NCI-H2029 treated with DMSO at 0.1 percent for 48 hours (cell line): ENCODE measurements at regions not wholly inside any gene's neighbourhood (a gene's known extent, or its start where the extent isn't known, plus 50 kb on each side); places are given as distances from the start of the nearest gene placed in this dataset.

Experiments used
- DNase-seq: peaks from one replicate; lab custom pipeline; 2025; lab: John Stamatoyannopoulos, UW

- no peak for DNase-seq
Observed at GRCh38 chr5:117713585-117714198, 1139.1 kb upstream of the SEMA6A start.

- DNase-seq: no peak
Observed at GRCh38 chr5:117701062-117701461, 1126.4 kb upstream of the SEMA6A start.

DNA sequence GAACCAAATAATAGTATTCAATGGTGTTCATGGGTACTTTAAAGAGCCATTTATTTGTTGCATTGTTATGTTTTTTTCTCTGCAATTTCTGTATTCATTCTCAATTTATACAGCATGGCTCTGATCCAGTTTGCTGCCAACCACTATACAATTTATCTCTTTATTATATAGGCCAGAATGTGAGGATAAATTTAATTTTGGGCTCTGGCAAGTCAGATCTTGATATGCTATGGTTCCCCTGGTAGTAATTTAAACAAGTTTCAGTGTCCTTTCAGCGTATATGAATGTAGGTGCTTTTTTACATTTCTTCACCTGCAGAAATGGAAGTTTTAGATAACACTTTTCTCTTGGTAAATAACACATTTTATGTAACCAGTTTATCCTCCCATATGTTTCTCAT is 1118.0 kb upstream of the SEMA6A start:
- DNase-seq: no peak

DNA sequence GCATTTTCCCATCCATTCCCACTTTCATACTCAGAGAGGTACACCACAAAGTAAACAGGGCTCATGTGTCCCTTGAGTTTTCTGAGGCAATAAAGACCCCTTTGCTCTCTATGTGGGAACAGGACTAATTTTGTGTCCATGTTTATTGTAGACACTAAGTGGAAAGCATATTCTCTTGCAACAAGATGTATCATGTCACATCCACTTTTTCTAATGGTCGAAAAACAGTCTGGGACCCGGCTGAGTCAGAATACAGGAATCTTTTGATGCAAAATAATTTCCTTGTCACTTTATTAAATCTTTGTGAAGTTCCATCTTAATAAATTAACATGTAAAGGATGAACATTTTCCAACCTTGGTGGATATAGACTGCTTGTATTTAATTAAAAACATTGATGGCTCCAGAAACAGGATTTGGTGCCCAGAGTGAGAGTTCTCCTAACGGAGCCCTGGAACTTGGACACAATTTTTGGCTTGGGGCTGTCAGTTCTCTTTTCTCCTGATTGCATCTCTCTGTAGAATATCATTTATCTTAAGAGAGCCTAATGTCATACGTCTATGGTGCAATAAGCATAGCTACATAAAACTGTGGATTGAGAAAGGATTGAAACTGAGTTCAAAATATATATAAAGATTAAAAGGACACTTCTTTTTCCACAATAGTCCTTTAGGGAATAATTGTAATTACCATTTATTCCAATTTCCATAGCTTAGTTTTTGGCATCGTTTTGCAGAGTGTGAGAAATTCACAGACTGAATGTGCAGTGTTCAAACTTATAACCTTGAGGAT is 1116.7 kb upstream of the SEMA6A start:
- DNase-seq: no peak

DNA sequence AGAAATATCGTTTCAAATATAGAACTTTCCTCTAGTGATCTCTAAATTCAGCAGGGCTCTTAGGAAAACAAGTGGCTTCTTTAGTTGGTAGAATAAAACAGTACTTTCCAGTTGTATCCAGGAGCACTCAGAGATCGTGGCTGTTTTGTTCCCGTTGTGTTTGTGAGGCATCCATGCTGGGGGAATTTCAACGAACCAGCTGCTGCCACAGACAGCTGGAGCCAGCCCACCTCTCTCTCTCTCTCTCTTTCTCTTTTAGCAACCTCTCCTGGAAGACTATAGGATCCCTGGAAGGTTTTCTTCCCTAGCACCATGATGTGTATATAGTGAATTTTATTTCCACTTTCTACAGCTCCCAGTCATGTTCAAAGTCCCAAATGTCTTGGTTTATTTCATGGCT is 1116.0 kb upstream of the SEMA6A start:
- no peak for DNase-seq

GRCh38 chr5:117686926-117687325 is 1112.3 kb upstream of the SEMA6A start:
- no peak for DNase-seq

- DNase-seq: no peak
Observed at GRCh38 chr5:117682416-117682815, 1107.8 kb upstream of the SEMA6A start.

- no peak for DNase-seq
Observed at GRCh38 chr5:117681431-117682254, 1107.0 kb upstream of the SEMA6A start.

- no peak for DNase-seq
Observed at GRCh38 chr5:117680426-117680825, 1105.8 kb upstream of the SEMA6A start.

DNA sequence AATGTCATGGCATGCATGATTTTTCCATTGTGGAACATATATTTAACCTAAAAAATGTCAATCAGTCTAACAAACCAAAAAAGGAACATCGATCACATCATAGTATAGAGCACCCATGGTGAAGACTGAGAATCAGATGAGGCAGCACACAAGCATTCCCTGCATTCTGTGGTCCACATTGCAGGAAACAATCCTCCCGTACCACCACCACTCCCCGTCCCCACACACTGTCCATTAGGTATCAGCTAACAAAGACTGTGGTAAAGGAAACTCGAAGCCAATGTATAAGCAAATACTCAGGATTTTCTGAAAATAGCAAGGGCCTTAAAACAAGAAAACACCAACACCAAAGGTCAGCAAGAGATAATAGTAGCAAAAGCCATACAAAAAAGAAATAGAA is 1104.4 kb upstream of the SEMA6A start:
- DNase-seq: no peak

DNA sequence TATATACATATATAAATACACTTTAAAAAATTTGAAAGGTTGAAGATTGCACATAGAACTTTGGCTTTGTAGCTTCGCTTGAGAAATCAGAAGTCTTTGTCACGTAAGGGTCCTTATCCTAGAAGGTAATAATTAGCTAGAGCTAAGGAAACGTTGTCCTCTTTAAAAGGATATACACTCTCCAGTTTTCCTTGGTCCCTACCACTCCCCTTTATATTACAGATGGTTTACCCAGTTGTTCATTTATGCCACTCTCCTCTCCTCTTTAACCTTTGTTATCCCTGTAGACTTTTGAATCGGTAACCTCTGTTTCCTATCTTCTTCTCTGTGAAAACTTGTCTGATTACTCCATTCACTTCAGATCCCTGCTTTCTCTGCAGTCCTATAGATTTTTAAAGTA is 1101.0 kb upstream of the SEMA6A start:
- DNase-seq: no peak

DNA sequence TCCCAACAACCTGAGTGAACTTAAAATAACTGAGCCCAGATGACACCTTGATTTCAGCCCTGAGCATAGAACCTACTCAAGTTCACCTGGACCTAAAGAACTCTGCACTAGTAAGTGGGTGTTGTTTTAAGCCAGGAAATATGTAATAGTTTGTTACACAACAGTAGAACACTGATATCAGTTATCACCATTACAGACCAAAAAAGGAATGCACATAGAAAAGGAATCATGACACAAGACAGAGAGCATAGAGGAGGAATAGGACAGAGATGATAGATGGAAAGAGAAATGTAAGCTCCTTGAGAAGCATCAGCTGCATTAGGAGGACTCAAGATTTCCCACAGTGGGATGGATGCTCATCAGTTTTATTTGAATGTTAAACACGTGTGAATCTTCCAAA is 1096.9 kb upstream of the SEMA6A start:
- DNase-seq: no peak

GRCh38 chr5:117667105-117667504 is 1092.5 kb upstream of the SEMA6A start:
- DNase-seq: no peak

- no peak for DNase-seq
Observed at GRCh38 chr5:117665121-117665520, 1090.5 kb upstream of the SEMA6A start.

DNA sequence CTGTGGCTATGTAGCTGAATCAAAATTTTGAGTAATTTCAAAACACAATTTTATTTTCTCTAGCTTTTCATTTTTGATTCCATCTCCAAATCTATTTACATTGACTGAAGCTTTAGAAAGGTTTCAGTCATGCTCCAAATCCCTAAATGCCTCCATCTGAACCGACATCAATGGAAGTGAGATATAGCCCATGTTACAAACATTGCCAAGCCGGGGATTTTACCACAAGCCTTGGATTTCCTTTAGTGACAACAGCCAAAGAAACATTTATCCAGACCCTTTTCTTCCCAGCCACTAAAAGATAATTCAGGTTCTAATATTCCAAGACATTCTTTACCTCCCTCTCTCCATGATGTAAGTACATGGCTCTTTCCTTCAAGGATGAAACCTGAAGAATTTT is 1087.7 kb upstream of the SEMA6A start:
- DNase-seq: no peak

DNA sequence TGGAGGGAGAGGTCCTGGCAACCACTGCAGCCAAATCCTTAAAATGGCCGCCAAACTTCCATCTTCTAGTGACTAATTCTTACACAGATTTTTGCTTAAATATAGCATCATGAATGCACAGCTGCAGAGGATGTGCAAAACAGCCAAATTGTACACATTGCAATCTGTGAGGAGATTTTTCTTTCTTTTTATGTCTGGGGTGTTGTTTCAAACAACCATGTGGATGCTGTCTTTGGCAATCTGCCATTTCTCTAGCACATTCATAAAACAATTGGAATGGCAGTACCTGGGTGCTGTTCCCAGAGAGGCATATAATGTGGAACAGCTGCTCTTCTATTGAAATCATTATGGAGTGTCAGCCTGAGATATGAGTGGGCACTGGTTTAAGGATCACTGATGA is 1082.9 kb upstream of the SEMA6A start:
- no peak for DNase-seq

DNA sequence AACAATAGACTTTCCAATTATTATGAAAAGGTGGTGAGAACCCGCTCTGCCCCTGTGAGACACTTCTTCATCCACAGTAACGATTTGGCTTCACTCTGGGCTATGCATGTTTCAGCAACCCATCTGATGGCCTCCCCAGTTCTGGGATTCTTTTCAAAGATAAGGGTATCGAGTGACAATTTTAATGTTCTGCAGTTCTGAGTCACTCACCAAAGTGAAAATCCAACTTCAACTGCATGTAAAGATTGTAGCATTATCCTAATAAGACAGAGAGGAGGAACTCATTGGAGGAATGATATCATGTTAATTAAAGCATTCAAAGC is 1078.3 kb upstream of the SEMA6A start:
- no peak for DNase-seq

- DNase-seq: no peak
Observed at GRCh38 chr5:117652036-117652957, 1077.7 kb upstream of the SEMA6A start.

GRCh38 chr5:117649821-117650220 is 1075.2 kb upstream of the SEMA6A start:
- DNase-seq: no peak

DNA sequence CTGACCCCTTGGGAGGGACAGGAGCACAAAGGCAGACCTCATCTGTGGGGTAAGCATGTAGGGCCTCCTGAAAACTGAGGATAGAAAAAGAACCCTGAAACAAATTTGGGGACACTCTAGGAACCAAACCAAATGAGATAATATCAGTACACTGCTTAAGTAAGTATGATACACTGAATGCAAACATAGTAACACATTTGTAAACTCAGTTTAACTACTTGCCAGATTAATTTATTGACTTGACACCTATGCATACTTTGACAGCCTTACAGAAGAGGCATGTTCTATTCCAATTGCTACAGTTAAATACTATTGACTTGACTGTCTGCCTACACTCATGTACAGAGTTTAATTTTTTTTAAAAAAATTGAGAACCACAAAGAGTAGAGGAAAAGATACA is 1070.8 kb upstream of the SEMA6A start:
- no peak for DNase-seq

GRCh38 chr5:117638581-117638980 is 1064.0 kb upstream of the SEMA6A start:
- no peak for DNase-seq

DNA sequence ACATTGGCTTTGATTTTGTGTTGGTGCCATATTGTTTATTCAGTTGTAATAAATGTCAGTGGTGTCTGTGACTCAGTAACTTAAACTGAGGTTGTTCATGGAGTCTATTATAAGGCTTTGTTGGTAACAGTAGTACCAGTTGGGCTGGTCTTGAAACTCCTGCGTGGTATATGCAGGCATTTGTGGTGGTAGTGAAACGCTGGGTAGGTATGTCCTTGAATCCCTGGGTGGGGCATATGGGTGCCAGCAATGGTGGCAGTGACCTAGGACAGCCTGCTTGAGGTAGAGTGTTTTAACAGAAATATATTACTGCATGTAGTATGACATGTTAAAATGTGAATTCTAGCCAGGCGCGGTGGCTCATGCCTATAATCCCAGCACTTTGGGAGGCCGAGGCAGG is 1058.5 kb upstream of the SEMA6A start:
- no peak for DNase-seq
